ENCODE measurements at regions not wholly inside any gene's neighbourhood (a gene's known extent, or its start where the extent isn't known, plus 50 kb on each side); places are given as distances from the start of the nearest gene placed in this dataset.

DNA sequence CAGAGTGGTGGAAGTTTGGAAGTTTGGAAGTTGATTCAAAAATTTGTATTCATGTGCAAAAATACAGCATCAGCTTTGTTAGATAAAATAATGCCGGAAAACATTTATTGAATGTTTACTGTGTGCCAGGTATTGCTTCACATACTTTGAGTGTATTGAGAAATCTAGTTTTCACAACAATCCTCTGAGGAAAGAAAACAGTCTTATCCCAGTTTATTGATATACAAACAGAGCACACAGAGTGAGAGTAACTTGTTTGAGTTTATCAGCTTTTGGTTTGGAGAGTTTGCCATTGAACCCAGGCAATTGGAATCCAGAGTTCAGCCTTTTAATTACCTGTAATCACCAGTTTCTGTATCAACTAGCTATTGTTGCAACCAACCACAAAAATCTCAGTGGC is 127.2 kb upstream of the RPS6KA3 start (continued):
- TF ChIP-seq HDGF (IDR thresholded peaks at IDR 0.05) (no peak), TRIM24 (IDR thresholded peaks at IDR 0.05) (no peak), FOXJ3 (CRISPR knock-in tag; IDR thresholded peaks at IDR 0.05) (no peak), SRSF7 (optimal IDR thresholded peaks at IDR 0.05; ENCODE audit: low read depth, low read length) (no peak), HDAC1 (IDR thresholded peaks at IDR 0.05) (no peak), ZC3H11A (IDR thresholded peaks at IDR 0.05; ENCODE audit: low read depth, low read length) (no peak)
- TF ChIP-seq, protein P1, sequence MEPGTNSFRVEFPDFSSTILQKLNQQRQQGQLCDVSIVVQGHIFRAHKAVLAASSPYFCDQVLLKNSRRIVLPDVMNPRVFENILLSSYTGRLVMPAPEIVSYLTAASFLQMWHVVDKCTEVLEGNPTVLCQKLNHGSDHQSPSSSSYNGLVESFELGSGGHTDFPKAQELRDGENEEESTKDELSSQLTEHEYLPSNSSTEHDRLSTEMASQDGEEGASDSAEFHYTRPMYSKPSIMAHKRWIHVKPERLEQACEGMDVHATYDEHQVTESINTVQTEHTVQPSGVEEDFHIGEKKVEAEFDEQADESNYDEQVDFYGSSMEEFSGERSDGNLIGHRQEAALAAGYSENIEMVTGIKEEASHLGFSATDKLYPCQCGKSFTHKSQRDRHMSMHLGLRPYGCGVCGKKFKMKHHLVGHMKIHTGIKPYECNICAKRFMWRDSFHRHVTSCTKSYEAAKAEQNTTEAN (CRISPR knock-in tag; IDR thresholded peaks at IDR 0.05) = no peak

DNA sequence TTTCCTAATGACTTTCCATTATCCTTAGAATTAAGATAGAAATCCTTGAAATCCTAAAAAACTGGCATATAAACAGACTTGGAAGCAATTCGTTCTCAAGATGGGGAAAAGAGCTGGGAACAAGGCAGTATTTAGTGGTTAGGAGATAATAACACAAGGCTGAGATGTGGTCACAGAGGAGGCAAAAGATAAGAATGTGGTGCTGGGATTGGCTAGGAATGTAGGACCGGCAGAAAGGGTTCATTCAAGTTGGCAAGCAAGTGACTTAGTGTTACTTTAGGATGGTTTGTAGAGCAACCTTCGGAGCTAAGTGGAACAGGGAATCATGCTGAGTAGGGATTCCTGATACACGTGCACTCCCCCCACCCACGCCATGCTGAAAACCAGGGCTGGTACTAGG is 121.9 kb upstream of the RPS6KA3 start:
- Histone ChIP-seq H3K4me3 (no peak overlapping the region), H3K27me3 (ENCODE audit: control insufficient read depth in 2 of 2, insufficient read depth in 2 of 2, low read length in 2 of 2) (no peaks in the 10 kb centered on the region), H3K9me1 (ENCODE audit: control insufficient read depth, insufficient read depth, low read length) (no peaks in the 10 kb centered on the region), H2AFZ (ENCODE audit: low read depth, low read length) (no peak overlapping the region), H3K27ac (ENCODE audit: extremely low read depth, low read depth, low read length) (no peak overlapping the region), H3K4me2 (ENCODE audit: insufficient read depth, low read length) (no peak overlapping the region), H3K36me3 (ENCODE audit: control insufficient read depth, insufficient read depth, low read length) (no peaks in the 10 kb centered on the region), H3K9me3 (replicated peaks; ENCODE audit: control insufficient read depth, insufficient read depth, low read depth, low read length) (no peaks in the 10 kb centered on the region), H3K9ac (ENCODE audit: insufficient read depth in 1 of 2, low read depth in 2 of 2, low read length in 2 of 2) (no peak overlapping the region), H4K20me1 (replicated peaks; ENCODE audit: control insufficient read depth, insufficient read depth, low read length) (no peaks in the 10 kb centered on the region), H3K4me1 (replicated peaks in 1 of 2; ENCODE audit: control insufficient read depth in 2 of 2, insufficient read depth in 2 of 2, low read length in 2 of 2) (no peaks in the 10 kb centered on the region), H3K79me2 (ENCODE audit: control insufficient read depth, insufficient read depth, low read length) (no peaks in the 10 kb centered on the region)
- ATAC-seq (no peak), DNase-seq (ENCODE audit: extremely low read depth in 1 of 4, low spot score in 3 of 4) (no peak), FAIRE-seq (no peak)
- POLR2A ChIA-PET = interaction anchor here (0.6 kb wide), 1 partner anchor 12 kb away, joined by 3 read pairs; no protein-coding TSS in a partner anchor
- CTCF ChIA-PET (ENCODE audit: low intra/inter-chr PET ratio) = no interaction called here
- BruUV-seq (replicated peaks) = no TSS peak
- TF ChIP-seq, protein P2, sequence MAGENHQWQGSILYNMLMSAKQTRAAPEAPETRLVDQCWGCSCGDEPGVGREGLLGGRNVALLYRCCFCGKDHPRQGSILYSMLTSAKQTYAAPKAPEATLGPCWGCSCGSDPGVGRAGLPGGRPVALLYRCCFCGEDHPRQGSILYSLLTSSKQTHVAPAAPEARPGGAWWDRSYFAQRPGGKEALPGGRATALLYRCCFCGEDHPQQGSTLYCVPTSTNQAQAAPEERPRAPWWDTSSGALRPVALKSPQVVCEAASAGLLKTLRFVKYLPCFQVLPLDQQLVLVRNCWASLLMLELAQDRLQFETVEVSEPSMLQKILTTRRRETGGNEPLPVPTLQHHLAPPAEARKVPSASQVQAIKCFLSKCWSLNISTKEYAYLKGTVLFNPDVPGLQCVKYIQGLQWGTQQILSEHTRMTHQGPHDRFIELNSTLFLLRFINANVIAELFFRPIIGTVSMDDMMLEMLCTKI (IDR thresholded peaks at IDR 0.05; ENCODE audit: partially characterized antibody) = no peak
- TF ChIP-seq MECOM (CRISPR knock-in tag; IDR thresholded peaks at IDR 0.05) = no peak
- no peak for TF ChIP-seq SREBF1 (IDR thresholded peaks at IDR 0.05; ENCODE audit: borderline replicate concordance, low read depth, low read length)
- TF ChIP-seq ZNF354B (CRISPR knock-in tag; IDR thresholded peaks at IDR 0.05) = no peak
- TF ChIP-seq, protein P3, sequence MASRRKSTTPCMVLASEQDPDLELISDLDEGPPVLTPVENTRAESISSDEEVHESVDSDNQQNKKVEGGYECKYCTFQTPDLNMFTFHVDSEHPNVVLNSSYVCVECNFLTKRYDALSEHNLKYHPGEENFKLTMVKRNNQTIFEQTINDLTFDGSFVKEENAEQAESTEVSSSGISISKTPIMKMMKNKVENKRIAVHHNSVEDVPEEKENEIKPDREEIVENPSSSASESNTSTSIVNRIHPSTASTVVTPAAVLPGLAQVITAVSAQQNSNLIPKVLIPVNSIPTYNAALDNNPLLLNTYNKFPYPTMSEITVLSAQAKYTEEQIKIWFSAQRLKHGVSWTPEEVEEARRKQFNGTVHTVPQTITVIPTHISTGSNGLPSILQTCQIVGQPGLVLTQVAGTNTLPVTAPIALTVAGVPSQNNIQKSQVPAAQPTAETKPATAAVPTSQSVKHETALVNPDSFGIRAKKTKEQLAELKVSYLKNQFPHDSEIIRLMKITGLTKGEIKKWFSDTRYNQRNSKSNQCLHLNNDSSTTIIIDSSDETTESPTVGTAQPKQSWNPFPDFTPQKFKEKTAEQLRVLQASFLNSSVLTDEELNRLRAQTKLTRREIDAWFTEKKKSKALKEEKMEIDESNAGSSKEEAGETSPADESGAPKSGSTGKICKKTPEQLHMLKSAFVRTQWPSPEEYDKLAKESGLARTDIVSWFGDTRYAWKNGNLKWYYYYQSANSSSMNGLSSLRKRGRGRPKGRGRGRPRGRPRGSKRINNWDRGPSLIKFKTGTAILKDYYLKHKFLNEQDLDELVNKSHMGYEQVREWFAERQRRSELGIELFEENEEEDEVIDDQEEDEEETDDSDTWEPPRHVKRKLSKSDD (conservative IDR thresholded peaks at IDR 0.05; ENCODE audit: low read length) = no peak
- no peak for TF ChIP-seq LARP7 (IDR thresholded peaks at IDR 0.05)
- no peak for TF ChIP-seq ZFP36 (IDR thresholded peaks at IDR 0.05; ENCODE audit: low read depth, low read length, partially characterized antibody)
- TF ChIP-seq RB1 (IDR thresholded peaks at IDR 0.05; ENCODE audit: low read depth) = no peak
- in situ Hi-C loops (cut with MboI) (no loop called here), intact Hi-C loops (cut with micrococcal nuclease) (no loop called here)
- WGBS (ENCODE audit: insufficient coverage, low coverage, missing lambda C conversion rate) = 3% methylated on average over 5 of the region's 5 CpGs

All from K562 (cell line).